GM10266 (cell line): ENCODE measurements at regions not wholly inside any gene's neighbourhood (a gene's known extent, or its start where the extent isn't known, plus 50 kb on each side); places are given as distances from the start of the nearest gene placed in this dataset.

Source experiments
- DNase-seq: peaks from one replicate; pipeline ENCODE4 v3.0.0; 2012; ENCODE audit errors: extremely low spot score
- CTCF ChIP-seq: IDR thresholded peaks from 2 replicates; pipeline ENCODE4 v1.5.1; 2012; ENCODE audit warnings: mild to moderate bottlenecking, low read depth; ENCODE audit not compliant: control insufficient read depth, insufficient read depth; ENCODE audit errors: missing control alignments

- TF ChIP-seq CTCF: no peak
- no peak for DNase-seq
These were observed 145.6 kb upstream of the NFE2L3 start for GRCh38 chr7:26006426-26006825.

GRCh38 chr7:26007510-26007909, 144.5 kb upstream of the NFE2L3 start:
- DNase-seq: no peak
- TF ChIP-seq CTCF: no peak

DNA sequence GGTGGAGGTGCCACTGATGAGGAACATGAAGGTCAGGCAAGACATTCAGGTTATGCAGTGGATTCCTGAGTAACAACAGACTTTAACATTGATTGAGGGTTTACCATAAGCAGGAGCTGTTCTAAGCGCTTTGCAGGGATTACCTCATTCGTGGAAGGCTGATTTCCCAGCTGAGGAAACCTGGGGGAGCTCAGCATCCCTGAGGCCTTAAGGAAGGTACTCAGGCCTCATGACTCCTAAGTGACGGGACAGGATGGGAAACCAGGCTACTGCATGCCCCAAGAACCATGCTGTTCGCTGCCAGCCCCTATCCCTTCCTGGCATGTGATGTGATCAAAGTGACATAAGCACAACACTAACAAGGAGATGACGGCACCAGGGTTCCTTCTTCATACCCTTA, 143.6 kb upstream of the NFE2L3 start:
- TF ChIP-seq CTCF: no peak
- DNase-seq: no peak

DNA sequence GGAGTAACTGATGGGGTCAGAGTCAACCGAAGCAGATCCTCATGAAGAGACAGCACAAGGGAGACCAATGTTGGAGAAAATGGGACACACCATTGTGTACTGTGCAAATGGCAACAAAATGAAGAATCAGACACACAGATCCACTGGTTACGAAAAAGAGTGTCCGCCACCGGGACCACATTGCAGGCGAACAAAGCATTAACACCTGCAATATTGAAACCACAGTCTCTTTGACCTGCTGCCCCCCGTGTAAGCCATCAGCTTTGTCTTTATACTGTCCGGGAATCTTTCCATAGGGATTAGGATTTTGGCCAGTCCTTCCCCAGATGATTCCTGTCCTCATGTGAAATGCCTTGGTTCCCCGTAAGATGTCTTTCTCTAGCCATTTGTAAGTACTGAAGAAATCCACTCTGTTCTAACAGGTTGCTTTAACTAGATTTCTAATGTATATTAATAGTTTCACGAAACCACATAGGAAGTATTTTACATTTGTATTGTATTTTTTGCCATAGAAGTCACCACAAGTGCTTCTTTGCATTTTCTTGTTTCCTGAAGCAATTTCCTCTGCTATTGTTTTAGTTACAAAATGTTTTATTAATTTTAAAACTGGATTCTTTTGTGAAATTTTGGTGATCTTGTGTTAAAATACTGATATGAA, 140.8 kb upstream of the NFE2L3 start:
- no peak for TF ChIP-seq CTCF

GRCh38 chr7:26013551-26014083, 138.4 kb upstream of the NFE2L3 start:
- no peak for TF ChIP-seq CTCF
- no peak for DNase-seq

More for the DNA sequence above, 140.8 kb upstream of the NFE2L3 start:
- DNase-seq: no peak

DNA sequence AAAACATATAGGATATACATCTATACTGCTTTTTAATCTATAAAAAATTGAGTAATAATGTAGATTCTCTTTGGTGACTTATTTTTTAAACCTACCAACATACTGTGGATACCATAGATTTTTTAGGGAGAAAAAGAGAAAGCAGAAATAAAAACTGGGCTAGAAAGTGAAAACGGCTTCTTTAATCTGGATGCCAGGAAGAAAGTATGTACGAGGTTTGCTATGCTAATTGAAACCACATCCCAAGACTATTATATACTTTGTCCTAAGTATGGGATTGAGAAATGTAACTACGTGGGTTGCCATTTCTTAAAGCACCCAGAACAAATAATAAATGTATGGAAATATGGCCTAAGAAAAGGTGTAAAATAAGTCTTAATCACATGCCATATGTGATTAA, 129.0 kb upstream of the NFE2L3 start:
- no peak for DNase-seq
- no peak for TF ChIP-seq CTCF

GRCh38 chr7:26029911-26030310, 122.1 kb upstream of the NFE2L3 start:
- DNase-seq: no peak
- TF ChIP-seq CTCF: no peak
